OCI-LY7 (cell line): ENCODE measurements at regions not wholly inside any gene's neighbourhood (a gene's known extent, or its start where the extent isn't known, plus 50 kb on each side); places are given as distances from the start of the nearest gene placed in this dataset.

ENCODE experiments used
- EZH2phosphoT487 ChIP-seq: fragments of 200-600 bp; sonication (generic); IDR thresholded peaks from 2 replicates; pipeline ENCODE4 v1.6.1; 2018; ENCODE audit warnings: low read depth, borderline replicate concordance, mild to moderate bottlenecking, mixed run types, antibody characterized with exemption, low read length, moderate library complexity, mixed read lengths
- TF ChIP-seq, protein P1 (sequence below): fragments of 200-600 bp; sonication (generic); conservative IDR thresholded peaks from 2 replicates; pipeline ENCODE4 v1.5.1; 2014; ENCODE audit warnings: mild to moderate bottlenecking, antibody characterized with exemption, low read length, moderate library complexity, mixed read lengths

DNA sequence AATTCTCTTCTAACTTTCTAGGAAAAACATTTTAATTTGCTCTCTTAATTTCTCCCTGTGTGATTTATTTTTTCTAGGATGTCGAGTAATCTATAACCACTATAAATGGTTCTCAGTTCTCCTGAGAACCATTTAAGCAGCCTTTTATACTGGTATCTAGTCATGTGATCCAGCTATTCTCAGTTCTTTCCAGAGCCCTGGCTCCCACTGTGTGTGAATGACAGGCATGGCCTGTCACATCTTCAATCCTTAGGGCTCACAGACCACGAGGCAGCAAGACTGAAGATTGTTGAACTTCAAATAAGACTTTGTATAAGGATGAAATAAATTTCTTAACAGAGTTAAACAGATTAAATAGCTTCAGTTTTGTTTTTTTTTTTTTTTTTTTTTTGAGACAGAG lies 219.4 kb downstream of the HNMT start:
- TF ChIP-seq, protein P1, sequence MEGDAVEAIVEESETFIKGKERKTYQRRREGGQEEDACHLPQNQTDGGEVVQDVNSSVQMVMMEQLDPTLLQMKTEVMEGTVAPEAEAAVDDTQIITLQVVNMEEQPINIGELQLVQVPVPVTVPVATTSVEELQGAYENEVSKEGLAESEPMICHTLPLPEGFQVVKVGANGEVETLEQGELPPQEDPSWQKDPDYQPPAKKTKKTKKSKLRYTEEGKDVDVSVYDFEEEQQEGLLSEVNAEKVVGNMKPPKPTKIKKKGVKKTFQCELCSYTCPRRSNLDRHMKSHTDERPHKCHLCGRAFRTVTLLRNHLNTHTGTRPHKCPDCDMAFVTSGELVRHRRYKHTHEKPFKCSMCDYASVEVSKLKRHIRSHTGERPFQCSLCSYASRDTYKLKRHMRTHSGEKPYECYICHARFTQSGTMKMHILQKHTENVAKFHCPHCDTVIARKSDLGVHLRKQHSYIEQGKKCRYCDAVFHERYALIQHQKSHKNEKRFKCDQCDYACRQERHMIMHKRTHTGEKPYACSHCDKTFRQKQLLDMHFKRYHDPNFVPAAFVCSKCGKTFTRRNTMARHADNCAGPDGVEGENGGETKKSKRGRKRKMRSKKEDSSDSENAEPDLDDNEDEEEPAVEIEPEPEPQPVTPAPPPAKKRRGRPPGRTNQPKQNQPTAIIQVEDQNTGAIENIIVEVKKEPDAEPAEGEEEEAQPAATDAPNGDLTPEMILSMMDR: no peak
- TF ChIP-seq EZH2phosphoT487: no peak
